Renal cortex interstitium (tissue), 11 donors: ENCODE measurements at regions not wholly inside any gene's neighbourhood (a gene's known extent, or its start where the extent isn't known, plus 50 kb on each side); places are given as distances from the start of the nearest gene placed in this dataset.
"Not testable (repeated sequence)": the region's sequence is repeated elsewhere in the genome, so short reads cannot be mapped to it uniquely, and the experiment has no call there.

Source experiments
- DNase-seq, 11 donors: peaks; one replicate each; pipeline ENCODE4 v3.0.0-alpha.2; 2013; ENCODE audit warnings: low read depth in 9 of 11, low spot score in 4 of 11; ENCODE audit errors: extremely low read depth in 1 of 11

DNA sequence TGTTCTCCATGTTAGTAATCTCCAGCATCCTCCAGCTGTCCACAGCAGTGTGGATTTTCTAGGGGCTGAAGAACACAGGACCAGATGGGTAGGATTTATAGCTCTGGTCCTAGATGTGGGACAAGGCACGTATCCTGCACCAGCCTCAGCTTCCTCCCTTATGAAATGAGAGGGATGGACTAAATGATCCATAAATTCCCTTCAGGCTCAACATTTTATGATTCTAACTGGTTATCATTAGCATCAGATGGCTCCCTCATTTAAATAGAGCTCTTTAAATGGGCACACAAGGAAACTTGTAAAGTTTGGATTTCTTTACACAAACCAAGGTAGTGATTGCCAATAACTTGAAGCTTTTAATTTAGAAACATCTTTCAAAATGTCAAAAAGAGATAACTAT is 97.7 kb downstream of the ESM1 start:
- no peak for DNase-seq

DNA sequence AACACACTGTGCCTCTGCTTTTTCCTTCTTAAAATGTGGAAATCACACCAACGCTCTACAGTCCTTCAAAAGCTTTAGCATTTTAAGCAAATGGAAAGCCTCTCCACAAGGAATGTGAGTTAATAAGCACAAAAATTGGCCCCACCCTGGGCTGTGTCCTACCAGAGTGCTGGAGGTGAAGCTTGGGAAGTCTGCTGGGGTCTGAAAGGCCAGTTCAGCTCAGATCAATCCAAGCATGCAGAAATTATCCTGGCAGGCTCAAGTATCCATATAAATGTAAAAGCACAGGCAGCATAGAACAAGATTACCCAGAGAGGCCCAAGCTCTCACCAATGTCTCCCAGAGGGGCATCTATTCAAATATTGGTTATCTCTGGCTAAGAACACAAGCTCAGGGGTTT is 98.5 kb downstream of the ESM1 start:
- no peak for DNase-seq

DNA sequence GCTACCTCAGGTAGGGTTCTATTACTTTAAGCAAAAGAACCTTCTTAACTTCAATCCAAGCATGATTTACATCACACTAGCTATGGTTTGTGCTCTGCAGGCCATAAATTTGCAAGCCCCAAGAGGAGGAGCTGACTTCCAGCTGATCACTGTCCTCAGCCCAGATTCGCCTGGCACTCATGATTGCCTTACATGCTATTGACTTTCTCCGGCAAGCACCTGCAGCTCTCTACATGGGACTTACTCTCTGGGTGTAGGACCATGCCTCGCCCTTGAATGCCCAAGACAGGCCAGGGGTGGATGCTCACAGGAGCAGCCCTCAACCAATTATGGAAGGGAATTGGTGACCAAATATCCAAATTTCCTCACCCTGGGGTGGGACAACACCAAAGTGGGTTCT is 99.8 kb downstream of the ESM1 start:
- no peak for DNase-seq

DNA sequence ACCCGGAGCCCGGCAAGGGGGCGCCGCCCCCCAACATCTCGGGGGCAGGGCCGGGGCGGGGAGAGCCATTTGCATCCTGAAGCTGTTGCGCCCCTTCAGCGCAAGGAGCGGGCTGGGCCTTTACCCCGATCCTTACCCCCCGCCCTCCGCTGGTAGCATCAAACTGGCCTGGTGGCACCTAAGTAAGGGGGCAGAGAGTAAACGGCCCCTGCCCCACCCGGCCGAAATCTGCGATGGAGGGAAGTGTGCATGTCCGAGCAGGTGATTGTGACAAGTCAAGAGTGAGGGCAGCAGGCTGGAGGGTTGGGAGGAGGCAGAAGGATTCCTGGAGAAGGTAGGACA is 101.2 kb downstream of the ESM1 start:
- DNase-seq = no peak

DNA sequence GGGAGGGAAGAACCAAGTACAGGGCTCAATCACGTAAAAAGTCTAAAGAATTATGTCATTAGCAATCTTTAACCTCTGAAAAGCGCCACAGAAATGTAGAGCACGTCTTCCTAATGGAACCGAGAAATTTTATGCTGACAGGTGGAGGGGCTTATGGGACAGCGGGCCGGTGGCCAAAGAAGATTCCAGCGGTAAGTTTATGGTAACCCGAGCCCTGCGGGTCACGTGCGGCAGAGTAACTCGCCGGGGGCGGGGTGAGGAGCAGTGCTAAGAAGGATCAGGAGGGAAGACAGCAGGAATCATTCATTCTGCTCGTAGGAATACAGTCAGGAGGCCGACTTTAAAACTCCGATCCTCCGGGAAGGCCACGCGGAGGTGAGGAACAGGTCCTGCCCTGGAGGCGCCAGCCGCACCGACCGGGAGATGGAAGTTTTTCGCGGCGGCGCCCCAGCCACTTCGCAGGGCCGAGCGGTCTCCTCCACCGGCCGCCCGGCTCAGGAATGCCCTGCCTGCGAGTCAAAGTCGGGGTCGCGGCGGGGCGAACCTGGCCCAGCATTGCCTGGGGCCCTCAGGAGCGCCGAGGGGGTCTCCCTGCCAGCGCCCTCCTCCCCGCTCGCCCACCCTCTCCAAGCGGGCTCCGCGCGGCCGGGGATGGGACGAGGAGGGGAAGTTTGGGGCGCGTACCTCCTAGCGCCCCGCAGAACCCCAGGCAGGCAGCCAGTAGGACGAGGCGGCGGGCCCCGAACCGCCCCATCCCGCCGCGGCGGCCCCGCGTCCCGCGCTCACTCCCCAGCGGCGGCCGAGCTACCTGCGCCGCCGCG is 101.8 kb downstream of the ESM1 start:
- peak in 5 of 11 donors; percentile 63 to 80 (median 66) for DNase-seq

DNA sequence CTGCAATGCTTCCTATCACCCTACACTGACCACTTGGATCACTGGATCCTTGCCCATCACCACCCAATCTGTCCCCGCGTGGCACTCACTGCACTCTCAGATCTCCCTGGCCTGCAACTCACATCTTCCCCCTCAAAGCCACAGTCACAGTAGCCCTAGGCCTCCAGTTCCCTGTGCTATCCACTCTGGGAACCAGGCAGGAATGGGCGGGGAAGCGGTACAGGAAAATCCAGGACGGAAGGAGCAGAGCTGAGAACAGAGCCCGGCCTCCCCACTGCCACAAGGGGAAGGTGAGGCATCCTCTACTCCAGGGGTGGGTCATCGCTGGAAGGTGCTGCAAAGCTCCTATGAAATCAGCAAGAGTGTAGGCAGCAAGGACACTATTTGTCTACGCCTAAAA is 102.6 kb downstream of the ESM1 start:
- no peak for DNase-seq

DNA sequence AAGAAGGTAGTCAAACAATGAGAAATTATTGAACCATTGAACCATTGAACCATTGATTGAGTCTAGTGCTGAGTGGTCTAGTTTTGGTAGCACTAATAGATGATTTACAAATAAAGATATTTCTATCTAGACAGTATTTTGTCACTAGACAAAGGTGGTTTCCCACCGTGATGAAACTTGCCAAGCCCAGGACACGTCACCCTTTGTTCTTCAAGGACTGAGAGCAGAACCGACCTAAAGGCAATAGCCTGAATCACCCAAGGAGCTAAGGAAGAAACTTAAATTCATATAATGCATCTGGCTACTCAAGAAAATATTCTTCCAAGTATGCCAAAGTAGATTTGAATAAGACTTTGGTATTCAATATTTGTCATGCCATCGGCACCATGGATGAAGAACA is 103.3 kb downstream of the ESM1 start:
- DNase-seq = no peak

DNA sequence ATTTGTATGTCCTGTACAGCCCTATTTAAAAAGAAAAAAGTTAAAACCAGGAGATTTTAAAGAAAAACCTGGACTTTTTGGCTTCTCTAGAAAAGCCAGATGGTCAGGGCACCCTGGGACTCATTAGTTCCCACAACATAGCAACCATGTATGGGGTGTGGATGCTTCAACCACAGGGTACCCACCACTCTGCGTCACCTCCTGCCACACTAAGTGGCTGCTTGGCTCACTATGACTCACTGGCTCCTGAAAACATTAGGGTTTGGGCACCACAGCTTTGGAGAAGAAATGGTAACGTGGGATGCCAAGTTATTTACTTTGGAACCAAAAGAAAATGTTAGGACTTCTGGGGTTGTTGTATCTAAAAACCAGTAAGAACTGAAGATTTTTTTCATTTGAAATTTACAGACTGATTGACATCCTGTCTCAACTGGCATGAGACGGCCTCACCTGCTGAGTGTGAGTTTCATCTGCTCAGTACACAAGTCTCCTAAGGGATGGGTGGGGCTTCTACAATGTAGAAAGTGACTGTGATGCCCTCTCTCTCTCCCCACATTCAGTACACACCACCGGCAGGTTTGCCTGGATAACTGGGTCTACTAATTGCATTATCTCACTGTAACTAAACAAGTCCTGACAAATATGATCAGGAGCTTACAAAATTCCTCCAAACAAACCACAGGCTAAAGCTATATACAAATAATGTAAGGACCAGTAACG is 103.9 kb downstream of the ESM1 start:
- no peak for DNase-seq

DNA sequence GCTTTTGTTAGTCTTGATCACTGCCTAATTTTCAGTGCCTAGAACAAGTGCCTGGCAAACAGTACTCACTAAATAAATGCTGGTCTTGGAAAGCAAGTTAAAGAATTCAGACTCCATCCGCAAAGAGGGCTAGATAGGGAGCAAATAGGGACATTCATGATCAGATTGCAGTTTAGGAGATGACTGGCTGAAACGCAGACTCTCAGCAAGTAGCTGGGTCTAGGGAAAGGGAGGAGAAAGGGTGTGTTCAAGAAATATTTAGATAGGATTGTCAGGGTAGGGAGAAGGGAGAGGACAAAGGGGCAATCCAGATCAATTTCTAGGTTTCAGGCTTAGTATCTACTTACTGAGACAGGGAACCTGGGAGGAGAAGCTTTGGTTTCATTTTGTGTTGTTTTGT is 108.4 kb downstream of the ESM1 start:
- no peak for DNase-seq

DNA sequence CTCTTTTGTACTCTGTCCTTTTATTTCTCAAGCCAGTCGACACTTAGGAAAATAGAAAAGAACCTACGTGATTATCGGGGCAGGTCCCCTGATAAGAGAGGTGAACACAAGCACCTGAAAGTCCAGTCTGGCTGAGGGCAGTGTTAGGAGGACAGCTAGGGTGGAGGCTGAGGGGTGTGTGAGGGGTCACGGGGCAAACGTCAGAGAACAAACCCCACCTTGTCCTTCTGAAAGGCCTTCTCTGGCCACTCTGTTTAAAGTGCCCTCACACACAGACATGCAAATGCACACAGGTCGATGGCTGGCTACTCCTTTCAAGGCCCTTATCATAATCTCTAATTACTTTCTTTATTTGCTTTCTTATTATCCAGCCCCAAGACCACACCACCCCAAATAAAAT is 108.8 kb downstream of the ESM1 start:
- no peak for DNase-seq

DNA sequence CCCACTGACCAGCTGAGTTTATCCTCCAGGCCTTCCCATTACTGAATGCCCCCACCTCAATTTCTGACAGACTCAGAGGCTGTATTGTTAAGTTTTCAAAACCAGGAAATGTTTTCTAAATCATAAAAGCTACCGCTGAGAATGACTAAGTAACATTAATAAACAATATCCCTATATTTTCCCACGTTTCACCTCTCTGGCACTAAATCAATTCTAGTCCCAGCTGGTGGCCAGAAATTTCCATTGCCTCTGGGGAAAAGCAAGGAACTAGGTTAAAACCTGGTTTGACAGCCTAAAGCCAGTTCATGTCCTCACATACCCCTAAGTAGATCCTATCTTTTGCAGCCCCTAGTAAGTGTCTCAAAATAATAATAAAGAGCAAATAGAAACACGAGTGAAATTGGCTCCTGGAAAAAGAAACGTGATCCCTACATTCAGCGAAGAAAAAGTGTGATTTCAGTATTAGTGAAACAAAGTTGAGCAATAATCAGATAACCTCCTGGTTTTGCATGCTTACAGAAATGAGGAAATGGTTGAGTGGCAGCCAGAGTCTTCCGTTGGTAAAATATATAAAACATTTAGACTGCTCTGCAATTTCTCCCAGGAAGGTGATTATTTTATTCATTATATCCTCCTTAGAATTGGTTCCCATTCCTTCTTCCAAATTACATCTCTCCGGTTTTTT is 110.9 kb downstream of the ESM1 start:
- no peak for DNase-seq

DNA sequence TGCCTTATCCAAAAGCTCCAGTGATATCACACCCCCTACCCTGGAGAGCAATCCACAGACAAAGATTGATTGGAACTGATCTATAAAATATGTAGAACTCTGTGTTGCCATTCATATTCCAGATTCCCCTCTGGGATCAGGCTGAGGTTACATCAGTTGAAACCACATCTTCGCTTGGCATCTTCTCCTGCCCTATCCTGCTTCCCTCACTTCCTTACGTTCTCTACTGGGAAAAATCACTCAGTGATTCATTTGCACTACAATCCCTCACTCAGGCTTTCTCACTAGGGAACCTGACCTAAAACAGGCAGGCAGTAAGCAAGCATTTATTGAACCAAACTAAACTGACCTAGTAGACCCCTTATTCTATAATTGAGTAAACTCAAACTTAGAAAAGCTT is 111.7 kb downstream of the ESM1 start:
- no peak for DNase-seq

DNA sequence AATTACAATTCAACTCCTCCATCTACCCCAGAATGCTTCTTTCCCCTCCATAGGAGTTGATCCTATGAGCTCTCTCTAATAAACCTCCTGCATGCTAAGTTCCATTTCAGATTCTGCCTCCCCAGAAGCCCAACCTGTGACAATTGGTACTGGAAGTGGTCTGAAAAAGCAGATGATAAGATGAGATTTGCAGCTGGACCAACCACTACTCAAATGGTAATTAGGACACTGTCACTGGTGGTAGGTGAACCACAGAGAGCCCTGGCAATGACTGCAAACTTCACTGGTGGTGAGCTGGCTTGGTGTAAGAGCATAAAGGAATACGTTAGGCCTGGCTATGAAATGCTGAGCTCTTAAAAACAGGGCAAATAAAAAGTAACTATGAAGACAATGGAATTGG is 112.6 kb downstream of the ESM1 start:
- DNase-seq = no peak

DNA sequence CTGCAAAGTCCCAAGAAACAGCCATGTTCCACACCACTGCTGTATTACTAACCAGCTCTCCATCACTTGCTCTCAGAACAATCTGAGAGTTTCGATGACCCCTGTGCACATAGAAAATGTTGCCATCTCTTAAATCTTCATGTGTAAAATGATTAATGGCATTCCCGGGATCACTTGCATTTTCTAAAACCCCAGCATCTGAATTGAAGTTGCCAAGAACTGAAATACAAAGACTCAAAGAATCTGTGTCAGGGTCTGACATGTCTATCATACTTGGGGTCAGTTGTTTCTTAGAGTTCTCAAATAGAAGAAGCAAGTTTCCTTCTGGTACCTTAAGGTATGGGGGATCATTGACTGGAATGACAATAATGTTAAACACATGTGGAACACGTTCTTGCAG is 115.1 kb downstream of the ESM1 start:
- DNase-seq = no peak

DNA sequence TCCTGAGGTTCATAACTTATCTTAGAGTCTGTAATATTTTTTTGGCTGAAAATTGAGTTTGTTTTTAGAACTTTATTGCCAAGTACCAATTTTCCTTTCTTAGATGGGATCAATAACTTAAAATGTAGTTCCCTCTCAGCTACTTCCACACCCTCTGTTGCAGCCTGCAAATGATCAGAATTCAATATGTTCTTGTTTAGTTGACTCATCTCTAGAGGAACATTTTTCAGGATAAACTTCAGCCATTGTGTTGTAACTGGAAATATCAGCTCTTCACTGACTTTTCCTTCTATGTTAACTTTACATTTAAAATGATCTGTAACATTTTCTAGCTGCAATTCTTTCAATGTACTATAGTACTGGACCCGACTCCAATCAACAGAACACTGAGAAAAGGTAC is 115.7 kb downstream of the ESM1 start:
- no peak for DNase-seq

DNA sequence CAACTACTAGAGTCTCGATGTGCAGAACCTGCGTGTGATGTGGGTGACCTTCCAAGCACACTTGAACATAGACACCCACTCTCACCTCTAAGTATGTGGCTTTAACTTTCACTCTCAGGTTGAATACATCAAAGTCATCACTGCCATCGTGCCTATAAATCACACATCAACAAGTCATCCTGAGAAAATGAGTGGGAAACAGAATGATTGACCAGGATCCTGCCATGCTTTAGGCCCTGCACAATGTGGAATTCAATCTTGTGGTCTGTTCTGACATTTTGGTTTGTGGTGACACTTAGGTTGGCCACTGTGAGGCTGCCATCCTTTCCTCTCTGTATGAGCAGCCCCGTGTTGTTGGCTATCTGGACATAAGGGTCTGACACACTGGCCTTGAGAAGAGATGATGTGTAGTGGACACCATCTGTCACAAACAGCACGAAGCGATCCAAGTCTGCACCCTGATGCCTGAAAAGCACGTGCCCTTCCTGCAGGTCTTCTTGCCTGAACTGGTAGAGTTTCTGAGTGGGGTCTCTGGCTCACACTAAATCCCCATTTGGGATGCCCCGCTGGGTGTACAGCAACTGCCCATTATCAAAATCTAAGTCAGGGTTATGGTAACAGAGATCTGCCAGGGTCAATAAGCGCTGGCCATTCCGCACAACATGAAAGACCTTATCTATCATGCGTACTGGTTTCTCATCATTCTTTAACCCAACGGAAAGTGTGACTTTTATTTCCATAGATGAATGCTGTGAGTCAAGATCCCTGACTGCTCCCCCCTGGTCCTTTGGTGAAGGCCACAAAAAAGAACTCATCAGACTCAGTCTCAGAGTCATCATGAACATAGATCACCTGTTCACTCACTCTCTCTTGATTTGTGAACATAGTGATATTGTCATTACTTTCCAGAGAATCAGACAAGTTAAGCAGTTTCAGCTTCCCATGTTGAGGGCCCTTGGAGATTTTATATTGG is 116.6 kb downstream of the ESM1 start:
- DNase-seq = no peak

DNA sequence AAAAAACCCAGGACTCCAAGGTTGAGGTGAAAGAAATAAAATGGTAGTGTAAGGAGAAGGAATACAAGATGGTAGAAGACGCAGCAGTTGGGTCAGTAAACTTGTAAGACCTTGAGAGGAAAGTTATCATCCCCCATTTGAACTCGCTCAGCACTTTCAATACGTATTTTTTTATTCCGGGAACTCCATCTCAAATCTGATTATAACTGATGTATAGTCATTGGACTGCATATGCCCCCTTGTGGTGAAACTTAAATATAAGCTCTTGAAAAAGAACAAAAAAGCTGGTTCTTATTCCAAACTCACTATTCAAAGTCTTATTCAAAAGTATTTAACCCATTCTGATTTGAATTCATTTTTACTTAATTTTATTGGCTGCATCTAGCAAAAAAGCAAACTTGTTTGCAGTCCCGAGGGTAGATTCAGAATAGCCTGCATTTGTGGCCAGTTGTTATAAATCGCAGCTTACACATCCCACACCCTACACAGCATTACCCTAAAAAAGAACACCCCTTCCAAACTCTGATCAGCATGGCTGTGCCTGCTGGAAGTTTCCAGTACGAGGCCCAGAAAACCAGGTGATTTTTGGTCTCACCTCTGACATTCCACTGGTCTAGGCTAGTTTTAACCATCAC is 118.0 kb downstream of the ESM1 start:
- DNase-seq = peak in 5 of 11 donors; percentile 29 to 61 (median 54)

DNA sequence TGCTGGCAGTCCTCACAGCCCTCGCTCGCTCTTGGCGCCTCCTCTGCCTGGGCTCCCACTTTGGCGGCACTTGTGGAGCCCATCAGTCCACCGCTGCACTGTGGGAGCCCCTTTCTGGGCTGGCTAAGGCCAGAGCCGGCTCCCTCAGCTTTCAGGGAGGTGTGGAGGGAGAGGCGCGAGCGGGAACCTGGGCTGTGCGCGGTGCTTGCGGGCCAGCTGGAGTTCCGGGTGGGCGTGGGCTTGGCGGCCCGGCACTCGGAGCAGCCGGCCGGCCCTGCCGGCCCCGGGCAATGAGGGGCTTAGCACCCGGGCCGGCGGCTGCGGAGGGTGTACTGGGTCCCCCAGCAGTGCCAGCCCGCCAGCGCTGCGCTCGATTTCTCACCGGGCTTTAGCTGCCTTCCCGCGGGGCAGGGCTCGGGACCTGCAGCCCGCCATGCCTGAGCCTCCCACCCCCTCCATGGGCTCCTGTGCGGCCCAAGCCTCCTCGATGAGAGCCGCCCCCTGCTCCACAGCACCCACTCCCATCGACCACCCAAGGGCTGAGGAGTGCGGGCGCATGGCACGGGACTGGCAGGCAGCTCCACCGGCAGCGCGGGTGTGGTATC is 120.4 kb downstream of the ESM1 start:
- not testable (repeated sequence) for DNase-seq
